ENCODE measurements at regions not wholly inside any gene's neighbourhood (a gene's known extent, or its start where the extent isn't known, plus 50 kb on each side); places are given as distances from the start of the nearest gene placed in this dataset.

GRCh38 chr16:62548095-62548494 is 511.9 kb upstream of the CDH8 start:
- TF ChIP-seq, protein P1, sequence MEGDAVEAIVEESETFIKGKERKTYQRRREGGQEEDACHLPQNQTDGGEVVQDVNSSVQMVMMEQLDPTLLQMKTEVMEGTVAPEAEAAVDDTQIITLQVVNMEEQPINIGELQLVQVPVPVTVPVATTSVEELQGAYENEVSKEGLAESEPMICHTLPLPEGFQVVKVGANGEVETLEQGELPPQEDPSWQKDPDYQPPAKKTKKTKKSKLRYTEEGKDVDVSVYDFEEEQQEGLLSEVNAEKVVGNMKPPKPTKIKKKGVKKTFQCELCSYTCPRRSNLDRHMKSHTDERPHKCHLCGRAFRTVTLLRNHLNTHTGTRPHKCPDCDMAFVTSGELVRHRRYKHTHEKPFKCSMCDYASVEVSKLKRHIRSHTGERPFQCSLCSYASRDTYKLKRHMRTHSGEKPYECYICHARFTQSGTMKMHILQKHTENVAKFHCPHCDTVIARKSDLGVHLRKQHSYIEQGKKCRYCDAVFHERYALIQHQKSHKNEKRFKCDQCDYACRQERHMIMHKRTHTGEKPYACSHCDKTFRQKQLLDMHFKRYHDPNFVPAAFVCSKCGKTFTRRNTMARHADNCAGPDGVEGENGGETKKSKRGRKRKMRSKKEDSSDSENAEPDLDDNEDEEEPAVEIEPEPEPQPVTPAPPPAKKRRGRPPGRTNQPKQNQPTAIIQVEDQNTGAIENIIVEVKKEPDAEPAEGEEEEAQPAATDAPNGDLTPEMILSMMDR (conservative IDR thresholded peaks at IDR 0.05): no peak
- no peak for TF ChIP-seq ZFX (IDR thresholded peaks at IDR 0.05)

Measured in C4-2B (cell line).